Neutrophil (primary cell): ENCODE measurements at regions not wholly inside any gene's neighbourhood (a gene's known extent, or its start where the extent isn't known, plus 50 kb on each side); places are given as distances from the start of the nearest gene placed in this dataset.

Experiments
- H3K27ac ChIP-seq: fragments of 200-600 bp; sonication (generic); 2 replicates; pipeline ENCODE4 v1.5.1; 2016; ENCODE audit warnings: mild to moderate bottlenecking, moderate library complexity
- H3K27me3 ChIP-seq: fragments of 200-600 bp; sonication (generic); 2 replicates; pipeline ENCODE4 v1.6.0; 2016; ENCODE audit warnings: mild to moderate bottlenecking
- H3K36me3 ChIP-seq: fragments of 200-600 bp; sonication (generic); 2 replicates; pipeline ENCODE4 v1.5.1; 2017
- H3K4me1 ChIP-seq, 2 experiments: fragments of 200-600 bp in 1 of 2; sonication (generic) in 1 of 2; 1 replicate in 1 of 2; 2 replicates in 1 of 2; pipeline versions ENCODE4 v1.5.1 to v1.6.1; 2013 to 2016; ENCODE audit warnings: low read depth in 1 of 2, low read length in 1 of 2, mild to moderate bottlenecking in 1 of 2, moderate library complexity in 1 of 2; ENCODE audit not compliant: control insufficient read depth in 1 of 2, insufficient read depth in 1 of 2
- H3K4me3 ChIP-seq, 2 experiments: fragments of 200-600 bp in 1 of 2; sonication (generic) in 1 of 2; 1 replicate in 1 of 2; 2 replicates in 1 of 2; pipeline ENCODE4 v1.5.1; 2013 to 2016; ENCODE audit warnings: low read depth in 1 of 2, low read length in 1 of 2, mild to moderate bottlenecking in 1 of 2, moderate library complexity in 1 of 2
- H3K9me3 ChIP-seq: fragments of 200-600 bp; sonication (generic); 2 replicates; pipeline ENCODE4 v1.5.1; 2016
- TF ChIP-seq, protein P1 (sequence below): fragments of 200-600 bp; sonication (generic); IDR thresholded peaks from 2 replicates; pipeline ENCODE4 v1.5.1; 2016; ENCODE audit warnings: antibody characterized with exemption

DNA sequence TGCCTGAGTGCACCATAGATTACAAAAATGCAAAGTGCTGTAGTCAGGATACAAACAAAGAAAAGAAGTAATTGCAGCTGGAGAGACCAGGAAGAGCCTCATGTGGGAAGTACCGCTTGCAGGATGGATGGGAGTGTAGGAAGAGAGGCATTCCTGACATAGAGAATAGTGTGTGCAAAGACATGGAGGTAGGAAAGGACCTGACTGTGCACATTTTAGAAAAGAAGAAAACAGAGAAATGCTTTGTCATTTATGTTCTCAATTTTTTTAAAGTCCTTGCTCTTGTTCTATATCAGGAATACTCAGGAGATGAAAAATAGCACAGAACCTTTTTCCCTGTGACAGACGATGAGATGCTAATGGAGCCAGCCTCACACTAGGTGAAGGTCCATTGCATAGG lies 358.7 kb upstream of the TMPO start:
- no peaks in the 10 kb centered on the region for H3K4me1 ChIP-seq

DNA sequence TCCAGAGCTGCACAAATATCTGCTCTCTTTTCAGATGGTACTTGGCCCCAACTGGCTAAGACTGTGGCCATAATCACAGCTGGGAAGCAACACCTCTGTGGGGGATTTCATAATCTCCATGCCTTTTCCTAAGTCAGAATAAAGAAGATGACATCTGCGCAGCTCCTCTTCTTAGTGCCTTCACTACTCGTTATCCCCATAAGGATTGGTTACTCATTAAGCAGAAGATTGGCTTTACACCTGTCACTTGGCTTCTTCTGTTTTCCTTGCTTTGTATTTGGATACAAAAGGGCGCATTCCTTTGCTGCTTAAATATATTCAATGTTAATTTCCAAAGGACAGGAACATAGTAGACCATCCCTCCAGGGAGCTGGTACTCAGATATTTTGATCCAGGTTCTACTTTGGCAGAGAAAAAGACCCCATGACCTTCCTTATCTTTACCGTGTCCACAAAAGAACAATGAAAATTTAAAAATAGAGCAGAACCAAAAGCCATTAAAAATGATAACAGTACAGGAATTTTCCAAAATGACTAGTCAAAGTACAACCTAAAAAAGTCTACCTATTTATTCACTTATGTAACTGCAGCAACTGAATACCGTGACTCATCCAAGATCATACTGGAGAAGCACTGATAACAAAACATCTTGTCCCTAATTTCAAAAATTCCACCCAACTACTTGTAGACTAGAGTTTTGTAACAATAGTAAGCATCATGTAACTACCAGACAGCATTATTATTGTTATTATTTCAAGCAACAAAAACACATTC lies 352.3 kb upstream of the TMPO start:
- Histone ChIP-seq H3K4me3 (no peak overlapping the region), H3K36me3 (no peaks in the 10 kb centered on the region), H3K27ac (no peak overlapping the region), H3K9me3 (no peaks in the 10 kb centered on the region), H3K4me1 (no peaks in the 10 kb centered on the region), H3K27me3 (no peaks in the 10 kb centered on the region)
- TF ChIP-seq, protein P1, sequence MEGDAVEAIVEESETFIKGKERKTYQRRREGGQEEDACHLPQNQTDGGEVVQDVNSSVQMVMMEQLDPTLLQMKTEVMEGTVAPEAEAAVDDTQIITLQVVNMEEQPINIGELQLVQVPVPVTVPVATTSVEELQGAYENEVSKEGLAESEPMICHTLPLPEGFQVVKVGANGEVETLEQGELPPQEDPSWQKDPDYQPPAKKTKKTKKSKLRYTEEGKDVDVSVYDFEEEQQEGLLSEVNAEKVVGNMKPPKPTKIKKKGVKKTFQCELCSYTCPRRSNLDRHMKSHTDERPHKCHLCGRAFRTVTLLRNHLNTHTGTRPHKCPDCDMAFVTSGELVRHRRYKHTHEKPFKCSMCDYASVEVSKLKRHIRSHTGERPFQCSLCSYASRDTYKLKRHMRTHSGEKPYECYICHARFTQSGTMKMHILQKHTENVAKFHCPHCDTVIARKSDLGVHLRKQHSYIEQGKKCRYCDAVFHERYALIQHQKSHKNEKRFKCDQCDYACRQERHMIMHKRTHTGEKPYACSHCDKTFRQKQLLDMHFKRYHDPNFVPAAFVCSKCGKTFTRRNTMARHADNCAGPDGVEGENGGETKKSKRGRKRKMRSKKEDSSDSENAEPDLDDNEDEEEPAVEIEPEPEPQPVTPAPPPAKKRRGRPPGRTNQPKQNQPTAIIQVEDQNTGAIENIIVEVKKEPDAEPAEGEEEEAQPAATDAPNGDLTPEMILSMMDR = no peak

More for the DNA sequence above, 358.7 kb upstream of the TMPO start:
- H3K27ac ChIP-seq = no peak overlapping the region
- H3K4me3 ChIP-seq = no peak overlapping the region
- H3K36me3 ChIP-seq = no peaks in the 10 kb centered on the region
- TF ChIP-seq, protein P1 = no peak
- H3K27me3 ChIP-seq = no peaks in the 10 kb centered on the region
- no peaks in the 10 kb centered on the region for H3K9me3 ChIP-seq

DNA sequence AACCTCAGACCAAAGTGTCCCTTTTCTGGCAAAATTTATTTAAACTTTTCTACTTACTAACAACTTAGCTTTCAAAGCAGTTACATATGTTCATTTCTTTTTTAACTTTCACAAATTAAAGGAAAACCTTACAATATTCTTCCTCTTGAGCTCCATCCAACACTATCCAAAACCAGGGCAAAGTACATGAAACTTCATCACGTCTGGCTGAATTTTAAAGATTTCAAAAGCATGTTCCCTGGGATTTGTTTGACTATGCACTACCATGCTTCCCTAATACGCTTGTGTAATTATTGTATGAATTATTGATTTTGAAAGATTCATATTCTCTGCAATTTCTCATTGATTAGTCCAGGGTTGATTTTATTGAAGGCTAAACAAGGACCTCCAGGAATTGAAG lies 343.1 kb upstream of the TMPO start:
- Histone ChIP-seq H3K27ac (no peak overlapping the region), H3K4me1 (no peaks in the 10 kb centered on the region), H3K27me3 (no peaks in the 10 kb centered on the region), H3K4me3 (no peak overlapping the region), H3K36me3 (no peaks in the 10 kb centered on the region), H3K9me3 (no peaks in the 10 kb centered on the region)
- TF ChIP-seq, protein P1 = no peak

DNA sequence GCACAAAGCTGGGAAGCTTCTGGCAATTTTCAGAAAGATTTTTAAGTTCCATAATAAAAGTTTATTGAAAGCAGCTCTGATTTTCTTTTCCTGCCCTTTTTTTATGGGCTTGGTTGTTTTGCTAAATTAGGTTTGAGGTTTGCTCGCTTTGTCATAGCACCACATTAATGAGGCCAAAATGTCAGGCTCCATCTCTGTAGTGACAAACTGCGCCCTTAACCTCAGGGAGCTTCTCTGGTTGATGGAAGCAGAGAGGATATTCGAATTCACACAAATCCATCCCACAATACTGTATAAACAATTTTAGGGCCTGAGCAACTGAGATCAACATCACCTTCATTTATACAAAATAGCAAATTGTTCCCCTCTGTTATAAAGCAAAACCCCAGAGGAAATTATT lies 342.6 kb upstream of the TMPO start:
- no peak overlapping the region for H3K27ac ChIP-seq
- H3K4me1 ChIP-seq = no peaks in the 10 kb centered on the region
- no peaks in the 10 kb centered on the region for H3K9me3 ChIP-seq
- no peaks in the 10 kb centered on the region for H3K36me3 ChIP-seq
- no peak overlapping the region for H3K4me3 ChIP-seq
- H3K27me3 ChIP-seq = no peaks in the 10 kb centered on the region
- TF ChIP-seq, protein P1 = no peak

- Histone ChIP-seq H3K9me3 (no peaks in the 10 kb centered on the region), H3K4me3 (no peak overlapping the region), H3K27me3 (no peaks in the 10 kb centered on the region), H3K36me3 (no peaks in the 10 kb centered on the region), H3K27ac (no peak overlapping the region), H3K4me1 (no peaks in the 10 kb centered on the region)
- TF ChIP-seq, protein P1 = no peak
Observed at GRCh38 chr12:98173773-98174427, 341.5 kb upstream of the TMPO start.
